ENCODE measurements at regions not wholly inside any gene's neighbourhood (a gene's known extent, or its start where the extent isn't known, plus 50 kb on each side); places are given as distances from the start of the nearest gene placed in this dataset.

- TF ChIP-seq ZNF112 (tag by site-specific recombination; IDR thresholded peaks at IDR 0.05), result no peak
- no peak for TF ChIP-seq CTCF (tag by site-specific recombination; IDR thresholded peaks at IDR 0.05)
- no peak for TF ChIP-seq YY1 (tag by site-specific recombination; IDR thresholded peaks at IDR 0.05)
- TF ChIP-seq KLF7 (tag by site-specific recombination; IDR thresholded peaks at IDR 0.05; ENCODE audit: borderline replicate concordance), result no peak
- TF ChIP-seq HOXD13 (CRISPR knock-in tag; IDR thresholded peaks at IDR 0.05; ENCODE audit: borderline replicate concordance), result no peak
- TF ChIP-seq ZNF140 (tag by site-specific recombination; IDR thresholded peaks at IDR 0.05), result no peak
- TF ChIP-seq SP2 (tag by site-specific recombination; IDR thresholded peaks at IDR 0.05), result no peak
- no peak for TF ChIP-seq ZNF155 (tag by site-specific recombination; IDR thresholded peaks at IDR 0.05)
Measured at GRCh38 chr2:21258082-21258481, 134.3 kb downstream of the TDRD15 start.

Data from HEK293 (cell line).